Hepatocyte (in vitro differentiated cells): ENCODE measurements at regions not wholly inside any gene's neighbourhood (a gene's known extent, or its start where the extent isn't known, plus 50 kb on each side); places are given as distances from the start of the nearest gene placed in this dataset.

Experiments
- EZH2phosphoT487 ChIP-seq: fragments of 200-600 bp; sonication (generic); IDR thresholded peaks from one replicate; pipeline ENCODE4 v1.6.1; 2018; ENCODE audit warnings: antibody characterized with exemption, mild to moderate bottlenecking, low read depth, moderate library complexity; ENCODE audit not compliant: unreplicated experiment, severe bottlenecking
- TF ChIP-seq, protein P1 (sequence below): fragments of 200-600 bp; sonication (generic); IDR thresholded peaks from 2 replicates; pipeline ENCODE4 v1.5.1; 2016; ENCODE audit warnings: antibody characterized with exemption, mild to moderate bottlenecking; ENCODE audit not compliant: poor library complexity

DNA sequence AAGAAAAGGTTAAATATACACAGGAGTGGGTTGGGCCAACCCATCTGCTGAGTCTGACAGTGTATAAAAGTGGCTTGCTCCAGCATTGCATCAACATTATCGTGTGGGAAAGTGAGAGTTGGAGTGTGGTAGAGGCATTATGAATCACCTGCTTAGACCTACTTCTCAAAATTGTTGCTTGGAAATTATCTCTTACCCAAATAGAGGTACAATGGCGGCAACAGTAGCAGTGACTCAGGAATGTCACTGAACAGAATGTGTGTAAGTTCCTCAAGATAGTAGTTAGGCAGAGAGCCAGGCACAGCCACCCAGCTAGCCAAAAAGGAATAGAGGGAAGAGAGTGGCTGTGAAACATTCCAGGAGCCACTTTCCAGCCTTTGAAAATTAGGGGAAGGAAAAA, 616.0 kb downstream of the NUP35 start:
- TF ChIP-seq, protein P1, sequence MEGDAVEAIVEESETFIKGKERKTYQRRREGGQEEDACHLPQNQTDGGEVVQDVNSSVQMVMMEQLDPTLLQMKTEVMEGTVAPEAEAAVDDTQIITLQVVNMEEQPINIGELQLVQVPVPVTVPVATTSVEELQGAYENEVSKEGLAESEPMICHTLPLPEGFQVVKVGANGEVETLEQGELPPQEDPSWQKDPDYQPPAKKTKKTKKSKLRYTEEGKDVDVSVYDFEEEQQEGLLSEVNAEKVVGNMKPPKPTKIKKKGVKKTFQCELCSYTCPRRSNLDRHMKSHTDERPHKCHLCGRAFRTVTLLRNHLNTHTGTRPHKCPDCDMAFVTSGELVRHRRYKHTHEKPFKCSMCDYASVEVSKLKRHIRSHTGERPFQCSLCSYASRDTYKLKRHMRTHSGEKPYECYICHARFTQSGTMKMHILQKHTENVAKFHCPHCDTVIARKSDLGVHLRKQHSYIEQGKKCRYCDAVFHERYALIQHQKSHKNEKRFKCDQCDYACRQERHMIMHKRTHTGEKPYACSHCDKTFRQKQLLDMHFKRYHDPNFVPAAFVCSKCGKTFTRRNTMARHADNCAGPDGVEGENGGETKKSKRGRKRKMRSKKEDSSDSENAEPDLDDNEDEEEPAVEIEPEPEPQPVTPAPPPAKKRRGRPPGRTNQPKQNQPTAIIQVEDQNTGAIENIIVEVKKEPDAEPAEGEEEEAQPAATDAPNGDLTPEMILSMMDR: no peak
- TF ChIP-seq EZH2phosphoT487: no peak
